ENCODE measurements at regions not wholly inside any gene's neighbourhood (a gene's known extent, or its start where the extent isn't known, plus 50 kb on each side); places are given as distances from the start of the nearest gene placed in this dataset.

DNA sequence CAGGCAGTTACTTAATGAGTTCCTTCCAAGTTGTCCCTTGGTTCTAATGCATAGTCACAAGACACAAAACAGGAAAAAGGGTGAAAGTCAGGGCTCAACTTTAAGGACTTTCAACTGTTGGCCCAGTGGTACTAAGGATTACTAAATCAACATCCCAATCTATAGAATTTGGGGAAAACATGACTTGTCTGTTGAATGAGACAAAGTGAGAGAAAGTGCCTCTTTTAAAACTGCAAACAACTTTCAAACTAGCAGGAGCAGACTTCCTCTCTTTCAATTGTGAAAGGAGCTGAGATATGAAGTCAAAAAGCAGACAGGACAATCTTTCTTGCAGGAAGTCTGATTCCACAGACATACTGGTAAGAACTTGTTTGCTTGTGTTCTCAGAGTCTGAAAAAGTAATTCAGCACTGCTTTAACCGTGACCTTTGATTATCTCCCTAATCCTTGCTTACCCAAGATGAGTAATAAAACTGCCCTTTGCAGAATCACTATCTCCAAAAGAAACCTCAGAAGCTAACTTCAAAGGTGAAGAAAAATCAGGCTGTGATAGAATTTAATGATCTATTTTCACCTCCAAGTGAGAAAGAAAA, 960.7 kb upstream of the RAG2 start:
- DNase-seq = no peak

DNA sequence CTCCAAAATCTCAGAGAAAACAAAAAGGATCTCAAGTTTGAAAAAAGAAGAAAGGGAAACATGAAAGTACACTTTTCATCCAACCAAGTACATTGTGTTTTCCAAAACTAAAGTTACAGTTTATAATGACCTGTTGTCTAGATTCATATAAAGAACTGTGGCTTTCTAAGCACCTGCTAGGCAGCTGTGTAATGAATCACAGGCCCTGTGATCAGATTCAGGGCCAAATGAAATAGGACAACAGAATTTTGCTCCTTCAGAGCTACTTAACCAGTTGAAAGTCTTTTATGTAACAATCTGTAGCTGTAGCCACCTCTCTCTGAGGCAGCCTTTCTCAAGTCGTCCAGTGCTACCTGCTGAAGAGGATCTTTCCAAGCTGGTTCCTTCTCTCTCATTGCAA, 960.0 kb upstream of the RAG2 start:
- DNase-seq = no peak

DNA sequence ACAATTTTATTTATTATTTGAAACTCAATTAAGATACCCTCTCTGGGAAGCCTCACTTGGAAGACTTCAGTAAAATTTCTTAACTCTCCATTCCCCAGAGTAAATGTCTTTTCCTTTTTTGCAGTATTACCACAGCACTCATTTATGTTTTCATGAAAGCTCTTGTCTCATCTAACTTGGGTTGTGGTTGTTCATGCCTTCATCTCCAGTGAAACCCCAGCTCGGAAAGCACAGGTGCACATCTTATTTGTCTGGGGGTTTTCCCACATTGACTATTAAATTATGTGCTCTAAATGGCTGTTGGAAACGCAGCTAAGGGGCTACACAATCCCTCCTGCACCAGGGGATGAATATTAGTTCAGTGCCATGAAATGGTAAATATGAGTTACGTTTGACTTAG, 954.2 kb upstream of the RAG2 start:
- no peak for DNase-seq

DNA sequence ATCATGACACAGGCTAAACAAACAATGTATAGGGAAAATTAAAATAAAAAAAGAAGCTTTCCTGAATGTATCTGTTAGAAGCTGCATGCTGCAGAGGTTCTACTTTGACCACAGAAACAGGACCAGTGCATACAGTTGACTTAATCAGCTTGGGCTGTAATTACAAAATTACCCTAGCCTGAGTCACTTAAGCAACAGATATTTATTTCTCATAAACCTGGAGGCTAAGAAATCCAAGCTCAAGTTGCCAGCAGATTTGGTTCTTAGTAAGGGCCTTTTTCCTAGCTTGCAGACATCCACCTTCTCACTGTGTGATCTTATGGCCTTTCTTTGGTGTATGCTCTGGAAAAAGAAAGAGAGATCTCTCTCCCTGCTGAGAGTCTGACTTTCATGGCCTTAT, 946.5 kb upstream of the RAG2 start:
- DNase-seq = no peak

DNA sequence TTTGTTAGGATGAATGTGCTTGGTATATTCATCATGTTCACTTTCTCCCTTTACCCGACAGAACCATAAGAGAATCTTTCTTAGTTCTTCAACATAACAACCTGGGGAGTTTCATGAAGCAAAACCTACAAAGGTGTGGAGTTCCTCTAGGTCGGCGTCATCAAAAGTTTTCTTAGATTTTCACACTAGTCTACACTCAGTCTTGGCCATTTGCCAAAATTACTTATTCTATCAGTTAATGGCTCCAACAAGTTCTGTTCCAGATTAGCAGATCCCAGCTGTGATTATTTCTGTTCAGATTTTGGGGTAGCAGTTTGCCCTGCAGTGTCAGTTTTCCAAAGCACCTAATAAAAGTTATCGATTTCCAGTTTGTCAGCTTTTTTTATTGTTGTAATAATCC, 935.8 kb upstream of the RAG2 start:
- no peak for DNase-seq

GRCh38 chr11:37533087-37533486, 935.1 kb upstream of the RAG2 start:
- DNase-seq = no peak

DNA sequence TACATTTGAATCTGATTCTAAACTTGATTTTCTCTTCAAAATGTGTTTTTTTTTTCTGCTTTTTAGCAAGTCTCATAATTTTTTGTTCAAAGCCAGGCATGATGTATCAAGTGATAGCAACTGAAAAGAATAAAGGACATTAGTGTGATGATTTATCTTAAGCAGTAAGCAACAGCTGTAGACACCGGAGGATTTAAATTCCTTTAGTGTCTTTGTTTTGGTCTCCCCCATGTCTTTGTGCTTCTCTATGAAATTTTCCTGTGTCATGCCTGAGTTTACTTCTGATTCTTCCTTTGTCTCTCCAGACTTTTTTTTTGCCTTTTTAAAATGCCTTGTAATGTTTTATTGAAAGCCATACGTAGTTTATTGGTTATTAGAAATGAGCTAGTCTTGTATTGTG, 934.2 kb upstream of the RAG2 start:
- no peak for DNase-seq

DNA sequence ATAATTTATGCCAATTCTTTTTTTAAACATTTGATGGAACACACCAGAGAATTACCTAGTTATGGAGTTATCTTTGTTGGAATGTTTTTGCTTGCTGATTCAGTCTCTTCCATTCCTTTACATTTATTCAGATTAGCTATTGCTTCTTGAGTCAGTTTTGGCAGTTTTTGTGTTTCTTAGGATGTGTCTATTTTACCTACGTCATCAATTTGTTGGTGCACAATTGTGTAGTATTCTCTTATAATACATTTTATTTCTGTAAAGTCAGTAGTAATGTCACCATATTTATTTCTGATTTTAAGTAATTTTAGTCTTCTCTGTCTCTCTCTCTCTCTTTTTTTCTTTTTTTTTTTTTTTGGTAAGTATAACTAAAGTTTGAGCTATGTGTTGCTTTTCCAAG, 929.5 kb upstream of the RAG2 start:
- no peak for DNase-seq

GRCh38 chr11:37525336-37525735, 927.3 kb upstream of the RAG2 start:
- DNase-seq = no peak

- DNase-seq = no peak
Measured at GRCh38 chr11:37519781-37520180, 921.7 kb upstream of the RAG2 start.

- DNase-seq = no peak
Measured at GRCh38 chr11:37512156-37512780, 914.2 kb upstream of the RAG2 start.

GRCh38 chr11:37511425-37511933, 913.4 kb upstream of the RAG2 start:
- DNase-seq = no peak

GRCh38 chr11:37509506-37509905, 911.5 kb upstream of the RAG2 start:
- DNase-seq = no peak

- no peak for DNase-seq
Measured at GRCh38 chr11:37506531-37506930, 908.5 kb upstream of the RAG2 start.

DNA sequence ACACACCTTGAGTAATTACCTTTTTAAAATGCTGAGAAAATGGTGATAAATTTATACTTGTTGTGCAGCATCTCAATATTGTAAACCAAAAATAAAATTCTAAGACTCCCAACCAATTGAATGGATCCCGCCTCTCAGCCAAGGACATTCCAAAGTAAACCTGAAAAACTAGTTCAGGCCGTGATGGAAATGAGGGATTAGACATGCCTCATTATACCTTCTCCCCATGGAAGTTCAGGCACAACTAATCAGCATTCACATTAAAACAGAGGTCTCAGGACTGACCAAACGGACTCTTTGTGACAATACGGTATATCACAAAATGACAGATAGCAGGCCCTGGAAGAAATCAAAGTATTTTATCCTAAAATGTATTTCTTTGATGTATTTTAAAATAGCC, 907.4 kb upstream of the RAG2 start:
- no peak for DNase-seq

- no peak for DNase-seq
Measured at GRCh38 chr11:37504921-37505320, 906.9 kb upstream of the RAG2 start.

GRCh38 chr11:37504060-37504611, 906.1 kb upstream of the RAG2 start:
- no peak for DNase-seq

GRCh38 chr11:37503411-37504059, 905.5 kb upstream of the RAG2 start:
- no peak for DNase-seq

- DNase-seq = no peak
Measured at GRCh38 chr11:37502202-37502601, 904.2 kb upstream of the RAG2 start.

- DNase-seq = no peak
Measured at GRCh38 chr11:37500425-37500824, 902.4 kb upstream of the RAG2 start.

DNA sequence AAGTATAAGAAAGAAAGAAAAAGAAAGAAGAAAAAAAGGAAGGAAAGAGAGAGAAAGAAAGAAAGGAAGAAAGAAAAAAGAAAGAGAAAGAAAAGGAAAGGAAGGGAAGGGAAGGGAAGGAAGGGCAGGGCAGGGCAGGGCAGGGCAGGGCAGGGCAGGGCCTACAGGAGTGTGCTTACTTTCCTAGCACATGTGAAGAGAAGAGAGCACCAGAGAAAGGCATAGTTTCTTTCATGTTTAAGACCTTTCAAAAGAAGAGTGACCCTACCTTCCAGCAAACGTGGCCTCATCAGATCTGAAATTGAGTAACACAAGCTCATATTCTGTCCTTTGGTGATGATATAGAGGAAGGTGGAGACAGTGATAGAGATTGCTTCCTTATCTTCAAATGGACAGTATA, 899.3 kb upstream of the RAG2 start:
- DNase-seq = no peak

- no peak for DNase-seq
Measured at GRCh38 chr11:37496201-37496600, 898.2 kb upstream of the RAG2 start.

DNA sequence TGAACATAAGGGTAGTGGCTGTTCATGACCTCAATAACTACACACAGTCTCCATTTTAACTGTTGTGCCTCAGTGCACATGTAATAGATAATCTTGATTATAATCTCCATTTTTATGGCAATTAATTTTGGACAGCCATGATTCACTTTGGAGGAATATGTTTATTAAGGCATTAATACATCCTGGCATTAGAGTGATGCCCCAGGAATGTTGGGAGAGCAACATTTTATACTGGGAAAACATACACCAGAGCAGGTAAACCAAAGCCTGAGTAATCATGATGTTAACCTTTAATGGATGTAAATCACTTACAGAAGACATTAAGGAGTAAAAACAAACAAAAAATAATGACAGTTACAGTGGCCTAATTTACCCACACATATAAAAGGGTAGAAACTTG, 886.3 kb upstream of the RAG2 start:
- DNase-seq = no peak

- no peak for DNase-seq
Measured at GRCh38 chr11:37483761-37484160, 885.7 kb upstream of the RAG2 start.
